Hematopoietic multipotent progenitor cell treated with erythropoietin and hydrocortisone succinate and interleukin-3 and kit ligand, for 15 days (in vitro differentiated cells): ENCODE measurements at regions not wholly inside any gene's neighbourhood (a gene's known extent, or its start where the extent isn't known, plus 50 kb on each side); places are given as distances from the start of the nearest gene placed in this dataset.
A peak's percentile ranks its signal among the peaks of the same experiment; 100 is the strongest.

ENCODE experiments used
- DNase-seq: peaks from one replicate; pipeline ENCODE4 v3.0.0-alpha.2; 2015; ENCODE audit warnings: low spot score

DNA sequence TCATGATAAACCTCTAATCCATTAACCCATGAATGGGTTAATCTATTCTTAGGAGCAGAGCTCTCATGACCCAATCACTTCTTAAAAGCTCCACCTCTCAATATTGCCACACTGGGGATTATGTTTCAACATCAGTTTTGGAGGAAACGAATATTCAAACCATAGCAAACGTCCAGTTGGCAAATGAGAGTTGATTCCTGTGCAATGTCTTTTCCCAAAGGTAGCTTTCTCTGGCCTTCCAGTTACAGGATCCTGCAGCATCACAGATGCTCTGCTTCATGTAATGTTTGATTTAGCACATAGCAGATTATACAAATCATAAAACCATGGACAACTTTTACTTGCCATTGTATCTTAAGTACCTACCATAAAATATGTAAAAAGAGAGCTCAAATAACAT, 481.0 kb downstream of the TNS1 start:
- DNase-seq, result no peak

- no peak for DNase-seq
Observed at GRCh38 chr2:217520356-217521010, 482.3 kb downstream of the TNS1 start.

DNA sequence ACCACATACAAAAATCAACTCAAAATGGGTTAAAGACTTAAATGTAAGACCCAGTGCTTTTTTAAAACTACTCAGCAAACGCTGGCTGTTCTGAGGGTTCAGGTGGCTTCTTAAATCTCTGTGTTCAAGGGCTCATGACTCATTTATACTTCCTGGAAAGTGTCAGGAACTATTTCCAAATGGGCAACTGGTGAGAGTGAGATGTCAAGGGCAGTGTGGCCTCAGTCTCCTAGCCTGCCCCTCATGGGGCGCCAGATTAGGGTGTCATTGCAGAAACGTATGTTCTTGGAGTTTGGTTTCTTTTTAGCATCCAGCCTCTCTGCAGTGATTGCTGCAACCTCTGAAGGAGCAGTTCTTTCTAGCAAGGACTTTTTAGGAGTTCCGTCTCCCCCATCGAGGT, 485.4 kb downstream of the TNS1 start:
- DNase-seq, result no peak

DNA sequence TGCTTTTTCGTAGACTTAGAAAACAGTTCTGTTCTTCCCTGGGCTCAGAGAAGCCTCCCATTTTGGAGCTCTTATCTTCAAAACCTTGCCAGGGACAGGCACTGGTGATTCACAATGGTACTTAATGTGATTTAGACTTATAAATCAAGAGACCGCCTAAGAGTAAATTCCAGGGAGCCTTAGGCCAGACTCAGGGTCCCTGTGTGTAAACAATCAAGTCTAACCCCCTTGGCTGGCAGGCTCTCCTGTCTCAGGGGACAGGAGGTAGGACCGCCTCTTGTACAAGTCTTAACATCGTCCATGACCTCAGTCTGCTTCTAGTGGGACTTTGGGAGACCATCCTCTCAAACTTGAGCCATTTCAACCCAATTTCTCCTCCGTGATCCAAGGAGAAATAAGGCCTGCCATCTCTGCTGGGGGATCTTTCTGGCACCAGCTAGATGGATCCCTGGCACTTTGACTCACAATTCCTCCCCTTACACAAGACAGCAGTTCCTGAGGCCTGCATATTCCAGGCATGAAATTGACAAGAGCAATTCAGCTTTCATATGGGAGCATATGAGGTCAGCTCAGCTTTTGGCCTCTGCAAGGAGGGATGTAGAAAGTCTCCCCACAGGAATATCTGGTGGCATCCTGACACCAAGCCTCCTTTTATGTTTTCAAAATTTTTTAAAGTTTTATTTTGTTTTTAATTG, 487.0 kb downstream of the TNS1 start:
- DNase-seq, result no peak

DNA sequence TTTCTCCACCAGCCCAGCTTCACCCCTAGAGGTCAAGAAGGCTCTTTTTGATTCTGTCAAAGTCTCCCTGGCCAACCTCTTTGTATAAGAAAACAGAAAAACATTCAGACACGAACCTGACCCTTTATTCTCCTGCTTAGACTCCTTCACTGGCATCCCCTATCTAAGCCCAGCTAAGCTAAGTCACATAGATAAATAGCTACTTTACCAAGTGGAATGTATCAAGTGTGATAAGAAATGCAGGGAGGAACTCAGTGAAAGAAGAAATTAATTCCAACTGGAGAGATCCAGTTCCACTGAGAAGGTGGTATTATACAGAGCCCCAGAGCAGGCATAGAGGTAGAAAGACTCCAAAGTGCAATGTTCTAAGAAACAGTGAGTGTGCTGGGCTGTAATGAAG, 489.5 kb downstream of the TNS1 start:
- no peak for DNase-seq

DNA sequence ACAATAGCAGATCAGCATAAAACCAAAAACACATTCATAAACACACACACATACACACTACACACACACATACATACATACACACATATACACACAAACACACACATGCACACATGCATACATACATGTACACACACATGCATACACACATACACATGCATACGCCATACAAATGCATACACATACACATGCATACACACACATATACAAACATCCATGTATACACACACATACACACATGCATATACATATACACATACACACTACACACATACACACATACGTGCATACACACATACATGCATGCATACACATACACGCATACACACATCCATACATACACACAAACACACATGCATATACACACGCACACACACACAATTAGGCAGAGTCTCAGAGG, 490.1 kb downstream of the TNS1 start:
- no peak for DNase-seq

- no peak for DNase-seq
Observed at GRCh38 chr2:217512259-217512658, 490.5 kb downstream of the TNS1 start.

GRCh38 chr2:217511850-217512249, 490.9 kb downstream of the TNS1 start:
- no peak for DNase-seq

DNA sequence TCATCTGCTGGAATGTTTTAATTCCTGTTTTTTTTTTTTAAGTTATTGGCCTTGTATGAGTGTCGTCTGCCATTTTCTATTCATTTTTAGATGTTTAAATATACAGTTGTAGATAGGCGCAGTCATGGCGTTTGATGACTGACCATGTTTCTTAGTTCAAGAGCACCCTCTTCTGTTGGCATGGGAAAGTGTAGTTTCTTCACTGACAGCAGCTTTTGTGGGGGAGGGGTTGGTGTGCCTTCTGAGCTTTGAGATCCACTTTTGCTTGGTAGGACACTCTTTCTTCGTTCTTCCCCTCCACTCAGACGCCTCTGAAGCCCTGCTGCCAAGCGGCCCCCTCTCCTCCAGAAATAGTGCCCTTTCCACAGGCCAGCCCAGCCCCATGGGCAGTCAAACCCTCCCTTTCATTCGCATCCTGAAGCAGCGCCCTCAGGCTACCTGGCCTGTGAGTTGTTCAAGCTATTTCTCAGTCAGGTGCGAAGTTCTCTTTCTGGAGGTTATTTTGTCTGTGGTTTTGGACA, 492.0 kb downstream of the TNS1 start:
- DNase-seq, result peak; percentile 29

- DNase-seq, result no peak
Observed at GRCh38 chr2:217505303-217505702, 497.5 kb downstream of the TNS1 start.

DNA sequence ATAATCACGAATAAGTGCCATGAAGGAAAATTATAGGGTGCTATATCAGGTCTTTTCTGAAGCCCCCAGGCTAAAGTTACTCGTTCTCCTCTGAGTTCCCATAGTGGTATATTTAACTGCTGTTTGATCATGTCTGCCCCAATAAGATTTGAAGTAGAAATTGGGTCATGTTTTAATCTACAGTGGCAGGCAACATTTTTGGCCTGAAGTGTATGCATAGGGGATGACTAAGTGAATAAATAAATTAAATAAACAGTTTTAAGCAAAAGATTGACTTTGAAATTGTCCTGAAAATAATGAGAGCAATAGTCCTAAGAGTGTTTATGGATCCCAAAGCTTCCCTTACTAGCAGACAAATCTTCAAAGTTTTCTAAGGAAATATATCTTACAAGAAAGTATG, 500.9 kb downstream of the TNS1 start:
- no peak for DNase-seq

DNA sequence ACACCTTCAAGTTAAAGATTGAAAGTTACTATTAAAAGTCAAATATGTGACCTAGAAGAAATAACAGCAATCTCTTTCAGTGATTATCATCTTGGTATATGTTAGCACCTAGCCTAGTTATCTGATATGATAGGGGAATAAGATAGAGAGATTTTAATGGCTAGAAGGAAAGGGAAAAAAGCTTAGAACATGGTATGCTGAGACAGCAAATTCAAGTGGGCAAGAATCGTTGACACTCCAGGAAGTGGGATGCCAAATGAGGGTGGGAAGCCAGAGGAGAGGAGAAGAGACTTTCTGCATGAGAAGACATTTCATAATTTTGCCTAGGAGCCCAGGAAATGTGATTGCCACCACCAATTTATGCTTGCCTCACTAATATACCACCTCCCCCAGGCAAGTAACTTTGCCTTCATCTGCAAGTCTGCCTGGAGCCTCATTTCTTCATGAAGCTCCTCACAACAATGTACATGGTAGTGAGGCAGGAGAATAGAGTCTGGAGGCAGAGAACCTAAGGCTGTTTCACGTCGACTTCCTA, 504.9 kb downstream of the TNS1 start:
- DNase-seq, result no peak

DNA sequence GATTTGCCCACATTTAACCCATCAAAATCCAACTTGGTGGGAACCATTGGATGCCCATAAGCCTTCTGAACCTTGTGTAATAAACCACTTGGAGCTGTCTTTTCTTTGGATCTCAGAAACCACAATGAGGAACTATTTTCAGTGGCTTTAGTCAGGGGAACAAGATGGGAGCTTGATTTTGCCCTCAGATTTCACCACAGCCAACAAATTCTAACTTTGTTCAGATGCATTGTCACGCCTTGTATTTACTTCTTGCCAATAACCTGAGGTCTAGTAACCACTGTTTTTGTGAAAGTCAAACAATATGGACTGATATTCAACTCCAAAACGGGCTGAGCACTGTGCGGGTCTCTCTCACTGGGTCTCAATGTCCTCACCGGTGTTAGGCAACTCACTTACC, 508.2 kb downstream of the TNS1 start:
- DNase-seq, result no peak

GRCh38 chr2:217491271-217491670, 511.5 kb downstream of the TNS1 start:
- no peak for DNase-seq

DNA sequence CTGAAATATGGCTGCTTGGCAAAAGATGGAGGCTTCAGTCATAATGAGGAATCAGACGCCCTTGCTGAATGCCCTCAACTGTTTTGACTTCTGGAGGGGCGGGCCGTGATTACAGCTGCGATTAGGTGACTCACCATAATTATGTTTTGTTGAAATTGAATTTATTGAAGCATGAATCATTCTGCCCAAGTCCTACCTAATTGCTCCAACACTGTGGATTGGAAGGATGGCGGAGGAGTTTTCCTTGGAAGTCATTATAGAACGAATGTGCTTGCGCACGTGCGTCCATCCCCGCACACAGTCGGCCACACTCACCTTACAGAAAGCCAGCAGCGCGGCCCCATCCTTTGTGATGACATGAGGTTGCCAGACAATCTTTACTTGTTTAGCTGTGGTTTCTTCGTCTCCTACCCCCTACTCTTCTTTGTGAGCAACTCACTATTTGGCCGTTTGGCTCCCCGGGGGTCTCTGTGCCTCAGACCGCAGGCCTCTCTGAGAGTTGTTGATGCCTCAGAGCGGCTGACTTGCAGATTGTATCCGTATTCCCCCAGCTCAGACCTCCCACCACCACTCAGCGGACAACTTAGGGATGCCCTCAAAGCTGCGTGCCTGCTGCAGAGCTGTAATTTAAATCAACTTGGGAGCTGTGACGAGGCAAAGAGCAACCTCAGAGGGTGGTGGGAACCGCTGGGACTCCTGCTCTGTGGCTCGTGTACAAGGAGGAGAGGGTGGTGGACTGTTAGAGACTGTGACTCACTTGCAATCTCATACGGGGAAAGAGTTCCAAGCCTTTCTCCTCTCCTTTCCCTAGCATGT, 513.4 kb downstream of the TNS1 start:
- no peak for DNase-seq

DNA sequence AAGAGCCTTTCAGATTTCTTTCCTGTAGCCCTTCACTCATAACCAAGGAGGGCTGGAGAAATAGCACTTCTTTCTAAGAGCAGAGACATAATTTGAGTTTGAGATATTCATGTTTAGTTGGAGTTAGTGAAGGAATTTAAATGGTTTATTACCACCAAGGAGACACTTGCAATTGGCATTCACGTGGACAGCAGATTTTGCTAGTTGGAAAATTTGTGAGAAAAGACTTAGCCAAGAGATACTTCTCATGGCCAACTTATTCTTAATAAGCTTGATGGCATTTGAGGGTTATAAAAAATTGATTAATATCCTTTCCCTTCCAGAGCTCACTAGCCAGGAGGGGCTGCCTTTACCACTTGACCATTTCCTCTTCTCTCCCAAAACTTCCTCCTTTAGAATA, 518.7 kb downstream of the TNS1 start:
- DNase-seq, result no peak

DNA sequence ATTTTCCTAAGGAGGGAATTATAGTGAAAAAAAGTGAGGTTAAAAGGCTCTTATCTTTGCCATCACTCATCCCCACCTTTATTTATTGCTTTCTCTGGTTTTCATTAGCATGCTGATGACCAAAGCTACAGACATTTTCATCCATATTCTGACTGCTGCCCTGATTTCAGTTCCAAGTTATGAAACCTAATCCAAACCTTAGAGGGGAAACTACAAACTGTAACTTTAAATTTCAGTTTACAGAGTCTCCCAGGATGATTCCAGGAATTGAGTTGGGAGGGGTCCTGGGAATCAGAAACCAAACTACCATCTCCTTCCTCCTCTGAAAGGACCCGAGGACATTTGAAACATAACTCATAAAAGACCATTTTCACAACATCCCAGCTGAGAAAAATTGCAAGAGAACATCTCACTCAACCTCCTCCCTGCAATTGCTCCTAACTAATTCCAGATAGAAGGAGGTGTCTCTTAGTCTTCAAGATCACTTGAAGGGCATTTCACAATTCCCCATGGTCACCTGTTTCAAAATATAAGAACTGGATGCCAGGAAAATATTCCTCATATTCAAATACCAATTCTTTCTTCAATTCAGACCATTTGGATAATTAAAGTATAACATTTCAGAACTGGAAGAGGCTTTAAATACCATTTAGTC, 520.6 kb downstream of the TNS1 start:
- DNase-seq, result no peak

DNA sequence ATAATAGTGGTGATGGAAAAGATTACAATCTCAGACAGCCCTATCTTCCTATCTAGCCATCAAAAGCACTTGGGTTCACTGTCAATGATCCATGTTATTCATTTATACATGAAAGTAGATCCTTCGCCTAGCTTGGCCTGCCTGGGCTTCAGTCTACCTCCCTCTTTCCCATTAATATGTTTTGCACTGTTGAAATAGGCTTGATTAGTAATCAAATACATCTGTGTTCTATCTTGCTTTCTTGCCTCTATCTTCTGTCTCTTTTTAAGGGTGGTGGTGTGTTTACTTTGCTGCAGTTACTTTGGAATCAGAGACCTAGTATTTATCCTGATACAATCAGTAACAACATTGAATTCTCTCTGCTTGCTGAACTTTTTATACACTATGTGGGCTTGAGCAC, 521.2 kb downstream of the TNS1 start:
- DNase-seq, result no peak

DNA sequence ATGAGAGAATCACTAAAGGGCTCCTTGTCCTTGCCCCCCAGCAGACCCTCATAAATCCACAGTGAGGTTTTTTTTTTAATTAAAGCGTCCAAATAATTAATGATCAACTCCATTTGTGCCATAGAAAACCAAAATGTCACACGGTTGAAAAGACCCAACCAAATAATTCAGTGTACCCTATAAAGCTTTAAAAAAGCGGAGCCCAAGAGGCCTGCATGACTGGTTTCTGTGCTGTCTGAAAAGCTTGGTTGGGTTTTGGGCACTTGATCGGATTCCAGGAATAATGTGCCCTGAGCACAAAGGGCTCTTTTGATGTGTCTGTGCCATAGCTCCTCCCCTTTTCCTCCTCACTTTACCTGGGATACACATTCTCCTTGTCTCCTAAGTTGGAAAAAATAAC, 523.2 kb downstream of the TNS1 start:
- no peak for DNase-seq

DNA sequence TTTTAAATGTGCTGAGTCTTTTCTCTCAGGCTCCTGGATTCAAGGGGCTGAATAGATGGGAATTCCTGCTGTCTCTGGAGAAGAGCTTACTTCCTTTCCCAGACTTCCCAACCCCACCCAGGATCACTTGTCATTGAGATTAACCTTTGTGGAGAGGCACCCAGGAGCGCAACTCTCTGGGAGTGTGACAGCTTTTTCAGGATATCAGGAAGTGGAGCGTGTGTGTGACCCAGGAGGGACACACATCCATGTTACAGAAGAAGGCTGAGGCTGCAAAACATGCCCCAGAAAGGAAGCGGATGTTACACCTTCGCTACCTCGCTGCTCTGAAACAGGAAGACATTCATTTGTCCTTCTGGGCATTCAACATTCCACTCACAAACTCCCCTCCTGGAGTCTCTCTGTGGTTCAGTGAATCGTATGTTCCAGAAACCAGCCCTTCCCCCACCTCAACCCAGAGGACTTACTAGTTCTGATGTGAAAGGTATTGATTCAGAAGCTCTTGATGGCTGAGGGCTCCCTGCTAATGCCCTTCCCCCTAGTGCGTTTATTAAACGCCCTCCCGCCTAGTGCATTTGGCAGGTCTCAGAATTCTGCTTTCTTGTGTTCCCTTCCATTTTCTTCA, 523.9 kb downstream of the TNS1 start:
- DNase-seq, result no peak

DNA sequence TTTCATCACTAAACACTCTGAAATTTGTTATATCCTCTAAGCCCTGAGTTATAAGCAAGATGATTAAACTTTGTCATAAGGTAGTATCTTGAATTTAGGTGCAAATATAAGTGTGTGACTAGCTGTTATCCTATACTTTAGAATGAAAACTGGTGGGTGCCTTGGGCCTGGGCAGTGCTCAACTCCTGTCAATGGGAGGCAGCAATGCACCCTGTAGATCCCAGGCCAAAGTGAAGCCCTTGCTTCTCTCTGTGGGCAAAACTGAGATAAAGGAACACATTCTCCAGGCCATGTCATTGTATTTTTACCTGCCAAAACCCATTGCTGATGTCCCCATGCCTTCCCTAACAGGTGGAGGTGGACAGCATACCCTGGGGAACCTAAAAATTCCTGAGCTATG, 525.2 kb downstream of the TNS1 start:
- DNase-seq, result no peak

GRCh38 chr2:217475791-217476190, 527.0 kb downstream of the TNS1 start:
- DNase-seq, result no peak
